Activated naive CD4-positive, alpha-beta T cell treated with anti-CD3 and anti-CD28 coated beads, Interleukin-2, amount 50 U/mL, for 72 hours (primary cell): ENCODE measurements at regions not wholly inside any gene's neighbourhood (a gene's known extent, or its start where the extent isn't known, plus 50 kb on each side); places are given as distances from the start of the nearest gene placed in this dataset.
A peak's percentile ranks its signal among the peaks of the same experiment; 100 is the strongest.

Source experiments
- ATAC-seq, 2 donors: fragments of 150-1000 bp; cut with Tn5 transposase; 2 replicates each; pipeline ENCODE4 v1.10.0; 2021; ENCODE audit warnings: mild to moderate bottlenecking in 2 of 2, moderate library complexity in 2 of 2
- DNase-seq, 2 donors: peaks; one replicate each; pipeline ENCODE4 v3.0.0; 2021 to 2022; ENCODE audit warnings: low spot score in 2 of 2
- H3K27ac Mint-ChIP-seq, 2 donors: one replicate each; pipeline ENCODE4 v1.8.0; 2022; ENCODE audit warnings: mild to moderate bottlenecking in 2 of 2, mixed read lengths in 2 of 2
- H3K36me3 Mint-ChIP-seq, 2 donors: one replicate each; pipeline ENCODE4 v1.8.0; 2022; ENCODE audit warnings: mixed read lengths in 2 of 2
- H3K9me3 Mint-ChIP-seq, 2 donors: one replicate each; pipeline ENCODE4 v1.8.0; 2022; ENCODE audit warnings: mixed read lengths in 2 of 2

- no peaks in the 10 kb centered on the region for H3K36me3 Mint-ChIP-seq
- H3K9me3 Mint-ChIP-seq = peaks cover 0 to 9% of the 10 kb centered on the region in 2 donors
- ATAC-seq = no peak
- DNase-seq = no peak
- H3K27ac Mint-ChIP-seq = no peak overlapping the region
These were observed 455.8 kb upstream of the MAP3K7 start for GRCh38 chr6:91042656-91043055.

GRCh38 chr6:91033964-91034363 is 447.1 kb upstream of the MAP3K7 start:
- DNase-seq (no peak), ATAC-seq (no peak)
- Mint-ChIP-seq H3K36me3 (no peaks in the 10 kb centered on the region), H3K27ac (no peak overlapping the region), H3K9me3 (no peaks in the 10 kb centered on the region)

GRCh38 chr6:91031581-91031980 is 444.7 kb upstream of the MAP3K7 start:
- no peak for DNase-seq
- Mint-ChIP-seq H3K36me3 (no peaks in the 10 kb centered on the region), H3K9me3 (no peaks in the 10 kb centered on the region), H3K27ac (no peak overlapping the region)
- ATAC-seq = no peak

GRCh38 chr6:91029211-91029610 is 442.3 kb upstream of the MAP3K7 start:
- Mint-ChIP-seq H3K9me3 (no peaks in the 10 kb centered on the region), H3K27ac (no peak overlapping the region), H3K36me3 (no peaks in the 10 kb centered on the region)
- DNase-seq (no peak), ATAC-seq (no peak)

- Mint-ChIP-seq H3K36me3 (no peaks in the 10 kb centered on the region), H3K9me3 (no peaks in the 10 kb centered on the region), H3K27ac (no peak overlapping the region)
- ATAC-seq = no peak
- DNase-seq = no peak
These were observed 436.7 kb upstream of the MAP3K7 start for GRCh38 chr6:91023529-91023928.

GRCh38 chr6:91020744-91021143 is 433.9 kb upstream of the MAP3K7 start:
- Mint-ChIP-seq H3K36me3 (no peaks in the 10 kb centered on the region), H3K27ac (no peak overlapping the region), H3K9me3 (no peaks in the 10 kb centered on the region)
- no peak for ATAC-seq
- no peak for DNase-seq

- Mint-ChIP-seq H3K9me3 (no peaks in the 10 kb centered on the region), H3K27ac (no peak overlapping the region), H3K36me3 (no peaks in the 10 kb centered on the region)
- DNase-seq (no peak), ATAC-seq (no peak)
These were observed 431.7 kb upstream of the MAP3K7 start for GRCh38 chr6:91018586-91018985.

GRCh38 chr6:91013511-91013910 is 426.6 kb upstream of the MAP3K7 start:
- ATAC-seq = no peak
- no peaks in the 10 kb centered on the region for H3K9me3 Mint-ChIP-seq
- no peak for DNase-seq
- H3K36me3 Mint-ChIP-seq = no peaks in the 10 kb centered on the region
- no peak overlapping the region for H3K27ac Mint-ChIP-seq

- H3K27ac Mint-ChIP-seq = no peak overlapping the region
- no peaks in the 10 kb centered on the region for H3K9me3 Mint-ChIP-seq
- ATAC-seq (no peak), DNase-seq (no peak)
- H3K36me3 Mint-ChIP-seq = no peaks in the 10 kb centered on the region
These were observed 410.2 kb upstream of the MAP3K7 start for GRCh38 chr6:90997076-90997475.

- Mint-ChIP-seq H3K36me3 (no peaks in the 10 kb centered on the region), H3K27ac (no peak overlapping the region), H3K9me3 (no peaks in the 10 kb centered on the region)
- DNase-seq = no peak
- ATAC-seq = no peak
These were observed 406.9 kb upstream of the MAP3K7 start for GRCh38 chr6:90993770-90994169.

- DNase-seq (no peak), ATAC-seq (no peak)
- Mint-ChIP-seq H3K36me3 (no peaks in the 10 kb centered on the region), H3K27ac (no peak overlapping the region), H3K9me3 (no peaks in the 10 kb centered on the region)
These were observed 402.9 kb upstream of the MAP3K7 start for GRCh38 chr6:90989763-90990162.

GRCh38 chr6:90984066-90984465 is 397.2 kb upstream of the MAP3K7 start:
- no peak for DNase-seq
- H3K27ac Mint-ChIP-seq = no peak overlapping the region
- no peaks in the 10 kb centered on the region for H3K9me3 Mint-ChIP-seq
- no peaks in the 10 kb centered on the region for H3K36me3 Mint-ChIP-seq
- no peak for ATAC-seq

- Mint-ChIP-seq H3K9me3 (no peaks in the 10 kb centered on the region), H3K27ac (peak overlapping the region; percentile 15 to 60), H3K36me3 (no peaks in the 10 kb centered on the region)
- no peak for ATAC-seq
- no peak for DNase-seq
These were observed 396.6 kb upstream of the MAP3K7 start for GRCh38 chr6:90983462-90983861.

GRCh38 chr6:90982581-90982980 is 395.7 kb upstream of the MAP3K7 start:
- H3K27ac Mint-ChIP-seq = no peak overlapping the region
- no peaks in the 10 kb centered on the region for H3K36me3 Mint-ChIP-seq
- ATAC-seq (no peak), DNase-seq (no peak)
- no peaks in the 10 kb centered on the region for H3K9me3 Mint-ChIP-seq

GRCh38 chr6:90982051-90982450 is 395.2 kb upstream of the MAP3K7 start:
- Mint-ChIP-seq H3K36me3 (no peaks in the 10 kb centered on the region), H3K27ac (no peak overlapping the region), H3K9me3 (no peaks in the 10 kb centered on the region)
- ATAC-seq (no peak), DNase-seq (no peak)

GRCh38 chr6:90978046-90978445 is 391.2 kb upstream of the MAP3K7 start:
- ATAC-seq = no peak
- H3K9me3 Mint-ChIP-seq = no peaks in the 10 kb centered on the region
- no peak overlapping the region for H3K27ac Mint-ChIP-seq
- DNase-seq = no peak
- H3K36me3 Mint-ChIP-seq = no peaks in the 10 kb centered on the region

GRCh38 chr6:90977513-90977912 is 390.6 kb upstream of the MAP3K7 start:
- H3K36me3 Mint-ChIP-seq = no peaks in the 10 kb centered on the region
- H3K9me3 Mint-ChIP-seq = no peaks in the 10 kb centered on the region
- no peak for ATAC-seq
- H3K27ac Mint-ChIP-seq = no peak overlapping the region
- DNase-seq = no peak

- DNase-seq (no peak), ATAC-seq (no peak)
- Mint-ChIP-seq H3K27ac (no peak overlapping the region), H3K36me3 (no peaks in the 10 kb centered on the region), H3K9me3 (no peaks in the 10 kb centered on the region)
These were observed 389.5 kb upstream of the MAP3K7 start for GRCh38 chr6:90976341-90976740.

- H3K9me3 Mint-ChIP-seq = no peaks in the 10 kb centered on the region
These were observed 388.9 kb upstream of the MAP3K7 start for GRCh38 chr6:90975741-90976140.

More at GRCh38 chr6:90975741-90976140, 388.9 kb upstream of the MAP3K7 start:
- no peak overlapping the region for H3K27ac Mint-ChIP-seq
- ATAC-seq (no peak), DNase-seq (no peak)
- H3K36me3 Mint-ChIP-seq = no peaks in the 10 kb centered on the region
